Activated CD8-positive, alpha-beta T cell treated with anti-CD3 and anti-CD28 coated beads for 36 hours (primary cell): ENCODE measurements at regions not wholly inside any gene's neighbourhood (a gene's known extent, or its start where the extent isn't known, plus 50 kb on each side); places are given as distances from the start of the nearest gene placed in this dataset.

Source experiments
- ATAC-seq: fragments of 200-7000 bp; cut with Tn5 transposase; one replicate; pipeline ENCODE4 v1.10.0; 2021; ENCODE audit warnings: mild to moderate bottlenecking, moderate library complexity
- CTCF ChIA-PET: fragments of 350-600 bp; sonication (Branson Sonifier 250); formaldehyde crosslinking; loops from one replicate; lab custom pipeline; 2021; ENCODE audit warnings: antibody characterized with exemption; lab: Charles Lee
- POLR2A ChIA-PET: fragments of 350-600 bp; sonication (Branson Sonifier 250); formaldehyde crosslinking; loops from one replicate; lab custom pipeline; 2021; ENCODE audit warnings: antibody characterized with exemption; lab: Charles Lee
- DNase-seq: peaks from one replicate; pipeline ENCODE4 v3.0.0-alpha.2; 2020
- H3K27ac Mint-ChIP-seq: one replicate; pipeline ENCODE4 v1.8.0; 2021; ENCODE audit warnings: mild to moderate bottlenecking, mixed read lengths
- H3K27me3 Mint-ChIP-seq: one replicate; pipeline ENCODE4 v1.8.0; 2021; ENCODE audit warnings: mixed read lengths
- H3K36me3 Mint-ChIP-seq: one replicate; pipeline ENCODE4 v1.8.0; 2021; ENCODE audit warnings: low read depth, mixed read lengths
- H3K4me1 Mint-ChIP-seq: one replicate; pipeline ENCODE4 v1.8.0; 2021; ENCODE audit warnings: low read depth, mixed read lengths
- H3K4me3 Mint-ChIP-seq: one replicate; pipeline ENCODE4 v1.8.0; 2021; ENCODE audit warnings: mild to moderate bottlenecking, moderate library complexity, mixed read lengths
- H3K9me3 Mint-ChIP-seq: one replicate; pipeline ENCODE4 v1.8.0; 2021; ENCODE audit warnings: mixed read lengths
- intact Hi-C: fragments of 100-400 bp; cut with micrococcal nuclease; formaldehyde crosslinking; loops from one replicate; pipeline ENCODE4 v1.10.0; 2022
- TF ChIP-seq, protein P1 (sequence below): fragments of 200-600 bp; IDR thresholded peaks from one replicate; pipeline ENCODE4 v1.8.0; 2022; ENCODE audit warnings: antibody characterized with exemption, mild to moderate bottlenecking

DNA sequence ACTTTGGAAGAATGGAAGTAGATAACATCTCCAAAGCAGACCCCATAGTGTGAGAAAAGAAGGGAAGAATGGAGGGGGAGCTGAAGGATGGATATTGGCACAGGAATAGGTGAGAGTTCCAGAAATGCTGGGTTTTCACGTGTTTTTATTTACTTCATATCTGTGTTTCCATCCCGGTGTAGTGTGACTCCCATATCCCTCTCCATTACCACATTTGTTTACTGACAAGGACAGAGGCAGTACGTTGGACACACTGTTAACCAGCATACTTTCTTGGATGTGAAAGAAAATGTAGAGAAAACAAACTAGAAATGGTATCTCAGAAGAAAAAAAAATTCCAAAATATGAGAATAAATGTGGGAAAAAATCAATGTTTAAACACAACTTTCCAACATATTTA is 124.4 kb upstream of the PFKP start:
- ChIA-PET POLR2A (no interaction called here), CTCF (no interaction called here)
- Mint-ChIP-seq H3K4me1 (peaks cover under 1% of the 10 kb centered on the region), H3K27me3 (peaks cover 38% of the 10 kb centered on the region), H3K9me3 (no peaks in the 10 kb centered on the region), H3K4me3 (no peak overlapping the region), H3K27ac (no peak overlapping the region), H3K36me3 (no peaks in the 10 kb centered on the region)
- TF ChIP-seq, protein P1, sequence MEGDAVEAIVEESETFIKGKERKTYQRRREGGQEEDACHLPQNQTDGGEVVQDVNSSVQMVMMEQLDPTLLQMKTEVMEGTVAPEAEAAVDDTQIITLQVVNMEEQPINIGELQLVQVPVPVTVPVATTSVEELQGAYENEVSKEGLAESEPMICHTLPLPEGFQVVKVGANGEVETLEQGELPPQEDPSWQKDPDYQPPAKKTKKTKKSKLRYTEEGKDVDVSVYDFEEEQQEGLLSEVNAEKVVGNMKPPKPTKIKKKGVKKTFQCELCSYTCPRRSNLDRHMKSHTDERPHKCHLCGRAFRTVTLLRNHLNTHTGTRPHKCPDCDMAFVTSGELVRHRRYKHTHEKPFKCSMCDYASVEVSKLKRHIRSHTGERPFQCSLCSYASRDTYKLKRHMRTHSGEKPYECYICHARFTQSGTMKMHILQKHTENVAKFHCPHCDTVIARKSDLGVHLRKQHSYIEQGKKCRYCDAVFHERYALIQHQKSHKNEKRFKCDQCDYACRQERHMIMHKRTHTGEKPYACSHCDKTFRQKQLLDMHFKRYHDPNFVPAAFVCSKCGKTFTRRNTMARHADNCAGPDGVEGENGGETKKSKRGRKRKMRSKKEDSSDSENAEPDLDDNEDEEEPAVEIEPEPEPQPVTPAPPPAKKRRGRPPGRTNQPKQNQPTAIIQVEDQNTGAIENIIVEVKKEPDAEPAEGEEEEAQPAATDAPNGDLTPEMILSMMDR = no peak
- intact Hi-C loops = no loop called here
- ATAC-seq (no peak), DNase-seq (no peak)

- no peak overlapping the region for H3K27ac Mint-ChIP-seq
- intact Hi-C loops = no loop called here
- no peaks in the 10 kb centered on the region for H3K36me3 Mint-ChIP-seq
- CTCF ChIA-PET = no interaction called here
- no peak for ATAC-seq
- no peak for DNase-seq
- H3K27me3 Mint-ChIP-seq = peaks cover 27% of the 10 kb centered on the region
- no peaks in the 10 kb centered on the region for H3K9me3 Mint-ChIP-seq
- no peak overlapping the region for H3K4me3 Mint-ChIP-seq
- TF ChIP-seq, protein P1 = no peak
- POLR2A ChIA-PET = no interaction called here
- H3K4me1 Mint-ChIP-seq = no peaks in the 10 kb centered on the region
Measured at GRCh38 chr10:2938869-2939268, 128.5 kb upstream of the PFKP start.

DNA sequence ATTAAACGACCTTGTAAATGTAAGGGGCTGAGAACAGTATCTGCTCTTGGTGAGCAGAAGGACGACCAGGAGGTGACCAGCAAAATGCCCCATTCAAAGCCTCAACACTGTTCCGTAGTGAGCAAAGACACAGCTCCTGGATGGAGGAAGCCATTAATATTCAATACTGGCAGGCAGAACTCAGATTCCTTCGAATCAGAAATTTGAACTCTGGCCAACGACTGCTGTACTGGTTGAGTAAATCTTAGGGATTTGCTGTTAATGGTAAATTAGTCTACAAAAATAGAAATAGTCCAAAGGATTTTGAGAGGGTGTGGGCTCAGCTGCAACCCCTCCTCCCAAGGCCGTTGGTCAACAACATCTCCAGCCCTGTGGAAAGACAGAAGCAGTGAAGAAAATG is 130.5 kb upstream of the PFKP start:
- Mint-ChIP-seq H3K27me3 (peaks cover 20% of the 10 kb centered on the region), H3K4me3 (no peak overlapping the region), H3K9me3 (no peaks in the 10 kb centered on the region), H3K4me1 (no peaks in the 10 kb centered on the region), H3K27ac (no peak overlapping the region), H3K36me3 (no peaks in the 10 kb centered on the region)
- TF ChIP-seq, protein P1 = no peak
- DNase-seq (no peak), ATAC-seq (no peak)
- ChIA-PET CTCF (interaction anchor here (1.0 to 1.6 kb wide), 3 partner anchors 8 to 107 kb away, joined by 3 to 6 read pairs (median 4); no protein-coding TSS in a partner anchor), POLR2A (no interaction called here)
- intact Hi-C loops = no loop called here

GRCh38 chr10:2935647-2936386 is 131.5 kb upstream of the PFKP start:
- Mint-ChIP-seq H3K4me1 (no peaks in the 10 kb centered on the region), H3K9me3 (no peaks in the 10 kb centered on the region), H3K27me3 (peaks cover 14% of the 10 kb centered on the region), H3K27ac (no peak overlapping the region), H3K36me3 (no peaks in the 10 kb centered on the region), H3K4me3 (no peak overlapping the region)
- POLR2A ChIA-PET = no interaction called here
- no peak for ATAC-seq
- TF ChIP-seq, protein P1 = no peak
- DNase-seq = no peak
- intact Hi-C loops = no loop called here
- CTCF ChIA-PET = interaction anchor here (1.5 to 1.6 kb wide), 2 partner anchors 7 to 108 kb away, joined by 3 to 6 read pairs; no protein-coding TSS in a partner anchor

- Mint-ChIP-seq H3K4me1 (no peaks in the 10 kb centered on the region), H3K36me3 (no peaks in the 10 kb centered on the region), H3K27ac (no peak overlapping the region), H3K27me3 (peaks cover 10% of the 10 kb centered on the region), H3K4me3 (no peak overlapping the region), H3K9me3 (no peaks in the 10 kb centered on the region)
- TF ChIP-seq, protein P1 = no peak
- intact Hi-C loops = loop anchor here (5.0 kb wide), 1 partner anchor 108 kb away; no protein-coding TSS in a partner anchor
- DNase-seq = no peak
- ATAC-seq = no peak
- CTCF ChIA-PET = no interaction called here
- POLR2A ChIA-PET = no interaction called here
Measured at GRCh38 chr10:2933924-2934323, 133.4 kb upstream of the PFKP start.
